H1 (cell line): ENCODE measurements at regions not wholly inside any gene's neighbourhood (a gene's known extent, or its start where the extent isn't known, plus 50 kb on each side); places are given as distances from the start of the nearest gene placed in this dataset.

Source experiments
- CTCF ChIA-PET: fragments of 300-600 bp; sonication (Branson Sonifier 250); formaldehyde crosslinking; loops from one replicate; lab custom pipeline; 2021; ENCODE audit not compliant: partially characterized antibody; lab: Charles Lee
- POLR2A ChIA-PET: fragments of 300-600 bp; sonication (Branson Sonifier 250); formaldehyde crosslinking; loops from one replicate; lab custom pipeline; 2021; ENCODE audit warnings: inconsistent platforms; ENCODE audit not compliant: partially characterized antibody; lab: Charles Lee
- DNase-seq, 2 experiments: peaks; one replicate each; pipeline versions ENCODE4 v3.0.0 to v3.0.0-alpha.2; 2010 to 2022; ENCODE audit warnings: low spot score in 2 of 2, low read depth in 1 of 2, mixed read lengths in 1 of 2
- FAIRE-seq: peaks from 2 replicates; lab custom pipeline; 2011; peaks lifted over from hg19 to GRCh38; lab: Jason Lieb, UNC
- H2AFZ ChIP-seq: 2 replicates; pipeline ENCODE4 v1.8.1; 2012; ENCODE audit warnings: low read length, inconsistent platforms
- H2AK5ac ChIP-seq: 2 replicates; pipeline ENCODE4 v1.6.1; 2013; ENCODE audit warnings: low read depth, low read length
- H2BK120ac ChIP-seq: replicated peaks from 2 replicates; pipeline ENCODE3; 2013; ENCODE audit warnings: low read depth, low read length, inconsistent platforms
- H2BK12ac ChIP-seq: 2 replicates; pipeline ENCODE4 v1.6.1; 2013; ENCODE audit warnings: low read depth, low read length
- H2BK15ac ChIP-seq: 2 replicates; pipeline ENCODE4 v1.6.1; 2013; ENCODE audit warnings: low read length
- H2BK20ac ChIP-seq: 2 replicates; pipeline ENCODE4 v1.6.1; 2013; ENCODE audit warnings: low read length
- H2BK5ac ChIP-seq: 2 replicates; pipeline ENCODE4 v1.6.1; 2013; ENCODE audit warnings: low read depth, low read length
- H3K14ac ChIP-seq: 2 replicates; pipeline ENCODE4 v1.6.1; 2013; ENCODE audit warnings: inconsistent platforms; ENCODE audit not compliant: insufficient read length
- H3K18ac ChIP-seq: 2 replicates; pipeline ENCODE4 v1.6.1; 2013; ENCODE audit warnings: low read length; ENCODE audit errors: extremely low read depth
- H3K23ac ChIP-seq: 2 replicates; pipeline ENCODE4 v1.6.1; 2013; ENCODE audit warnings: inconsistent platforms; ENCODE audit not compliant: insufficient read length
- H3K23me2 ChIP-seq: 2 replicates; pipeline ENCODE4 v1.6.1; 2013; ENCODE audit warnings: low read depth, low read length
- H3K27ac ChIP-seq: 2 replicates; pipeline ENCODE4 v1.6.1; 2011; ENCODE audit warnings: low read depth, low read length, inconsistent platforms
- H3K27me3 ChIP-seq, 4 experiments: replicated peaks in 1 of 4; 1 replicate in 1 of 4; 2 replicates in 3 of 4; pipeline versions ENCODE4 v1.6.1 to v1.8.1; 2011 to 2013; ENCODE audit warnings: low read length in 3 of 4, mild to moderate bottlenecking in 3 of 4, inconsistent platforms in 2 of 4, mixed read lengths in 2 of 4, moderate library complexity in 1 of 4; ENCODE audit not compliant: control insufficient read depth in 3 of 4, insufficient read depth in 3 of 4; ENCODE audit errors: extremely low read depth in 1 of 4
- H3K36me3 ChIP-seq, 4 experiments: 2 replicates each; pipeline versions ENCODE4 v1.6.1 to v1.8.1; 2011 to 2013; ENCODE audit warnings: mild to moderate bottlenecking in 4 of 4, low read length in 3 of 4, moderate library complexity in 2 of 4, control low read depth in 1 of 4, inconsistent platforms in 1 of 4; ENCODE audit not compliant: insufficient read depth in 4 of 4, control insufficient read depth in 2 of 4
- H3K4ac ChIP-seq: replicated peaks from 2 replicates; pipeline ENCODE3; 2013; ENCODE audit warnings: low read length, low read depth, mixed read lengths, inconsistent platforms; ENCODE audit not compliant: insufficient read length
- H3K4me1 ChIP-seq, 4 experiments: replicated peaks in 1 of 4; 1 replicate in 1 of 4; 2 replicates in 3 of 4; pipeline versions ENCODE4 v1.6.1 to v1.8.1; 2011 to 2013; ENCODE audit warnings: low read length in 3 of 4, inconsistent platforms in 2 of 4, mixed read lengths in 1 of 4; ENCODE audit not compliant: insufficient read depth in 4 of 4, control insufficient read depth in 3 of 4
- H3K4me2 ChIP-seq, 2 experiments: 2 replicates each; pipeline versions ENCODE4 v1.6.1 to v1.8.1; 2011 to 2013; ENCODE audit warnings: low read depth in 2 of 2, low read length in 2 of 2, control low read depth in 1 of 2, inconsistent platforms in 1 of 2, mild to moderate bottlenecking in 1 of 2; ENCODE audit not compliant: insufficient read depth in 1 of 2
- H3K4me3 ChIP-seq, 4 experiments: fragments of 200-600, 300-600 bp in 1 of 4; sonication (generic), shearing (Covaris generic), sonication (Bioruptor Twin) in 1 of 4; 2 replicates each; pipeline versions ENCODE4 v1.5.1 to v1.8.1; 2011 to 2016; ENCODE audit warnings: low read length in 4 of 4, low read depth in 3 of 4, control low read depth in 2 of 4, inconsistent platforms in 2 of 4, mild to moderate bottlenecking in 2 of 4, mixed read lengths in 1 of 4, moderate library complexity in 1 of 4; ENCODE audit not compliant: insufficient read depth in 2 of 4; ENCODE audit errors: extremely low read depth in 1 of 4
- H3K56ac ChIP-seq: replicated peaks from 2 replicates; pipeline ENCODE3; 2013; ENCODE audit warnings: low read depth, mild to moderate bottlenecking, mixed read lengths, low read length, inconsistent platforms; ENCODE audit not compliant: insufficient read length
- H3K79me1 ChIP-seq: 2 replicates; pipeline ENCODE4 v1.6.1; 2013; ENCODE audit warnings: low read depth, low read length, control low read depth
- H3K79me2 ChIP-seq, 2 experiments: 2 replicates each; pipeline versions ENCODE4 v1.6.1 to v1.8.1; 2012 to 2013; ENCODE audit warnings: low read length in 2 of 2, mild to moderate bottlenecking in 2 of 2, inconsistent platforms in 1 of 2; ENCODE audit not compliant: insufficient read depth in 2 of 2, control insufficient read depth in 1 of 2
- H3K9ac ChIP-seq, 4 experiments: replicated peaks in 1 of 4; 1 replicate in 1 of 4; 2 replicates in 3 of 4; pipeline versions ENCODE4 v1.6.1 to v1.8.1; 2011 to 2013; ENCODE audit warnings: low read depth in 3 of 4, low read length in 3 of 4, control low read depth in 2 of 4, mild to moderate bottlenecking in 2 of 4, moderate library complexity in 2 of 4, inconsistent platforms in 1 of 4; ENCODE audit errors: extremely low read depth in 1 of 4
- H3K9me3 ChIP-seq, 2 experiments: 2 replicates each; pipeline versions ENCODE4 v1.6.1 to v1.8.1; 2012 to 2013; ENCODE audit warnings: mild to moderate bottlenecking in 2 of 2, moderate library complexity in 2 of 2, control low read depth in 1 of 2, inconsistent platforms in 1 of 2, low read depth in 1 of 2, low read length in 1 of 2, mixed read lengths in 1 of 2; ENCODE audit not compliant: insufficient read depth in 2 of 2
- H4K20me1 ChIP-seq, 2 experiments: replicated peaks in 1 of 2; 2 replicates each; pipeline versions ENCODE3 to v1.8.1; 2011 to 2013; ENCODE audit warnings: inconsistent platforms in 2 of 2, low read length in 2 of 2, mild to moderate bottlenecking in 1 of 2; ENCODE audit not compliant: insufficient read depth in 2 of 2, control insufficient read depth in 1 of 2
- H4K5ac ChIP-seq: 2 replicates; pipeline ENCODE4 v1.6.1; 2013; ENCODE audit warnings: low read length, low read depth, mixed read lengths, inconsistent platforms; ENCODE audit not compliant: insufficient read length
- H4K8ac ChIP-seq: 2 replicates; pipeline ENCODE4 v1.8.0; 2013; ENCODE audit warnings: mild to moderate bottlenecking, moderate library complexity, low read length, inconsistent platforms; ENCODE audit not compliant: insufficient read depth; ENCODE audit errors: extremely low read depth
- H4K91ac ChIP-seq: replicated peaks from 2 replicates; pipeline ENCODE3; 2013; ENCODE audit warnings: low read length, mixed read lengths, inconsistent platforms; ENCODE audit not compliant: insufficient read length
- ASH2L ChIP-seq: fragments of 200-600, 300-600 bp; sonication (generic); IDR thresholded peaks from one replicate; pipeline ENCODE4 v1.7.1; 2017; ENCODE audit warnings: low read length
- BRCA1 ChIP-seq: IDR thresholded peaks from 2 replicates; pipeline ENCODE4 v1.6.1; 2012; ENCODE audit warnings: low read depth, low read length, improper control_type of control experiment
- CBX8 ChIP-seq: fragments of 300-800, 300-1000 bp; sonication (generic); IDR thresholded peaks from 2 replicates; pipeline ENCODE4 v1.7.1; 2016; ENCODE audit warnings: low read depth, low read length, borderline replicate concordance
- CHD1 ChIP-seq: IDR thresholded peaks from 2 replicates; pipeline ENCODE4 v1.6.1; 2012; ENCODE audit warnings: low read depth, low read length, improper control_type of control experiment
- HDAC6 ChIP-seq: IDR thresholded peaks from one replicate; pipeline ENCODE4 v1.7.1; 2012; ENCODE audit warnings: low read depth, mild to moderate bottlenecking, inconsistent platforms, low read length, moderate library complexity
- KDM1A ChIP-seq: fragments of 200-600, 300-600 bp; sonication (generic); IDR thresholded peaks from 2 replicates; pipeline ENCODE4 v1.7.1; 2016; ENCODE audit warnings: mild to moderate bottlenecking, low read length, borderline replicate concordance
- POLR2AphosphoS5 ChIP-seq: IDR thresholded peaks from 2 replicates; pipeline ENCODE4 v1.6.1; 2011; ENCODE audit warnings: low read depth, low read length
- RAD21 ChIP-seq, 2 experiments: IDR thresholded peaks in 1 of 2; conservative IDR thresholded peaks in 1 of 2; 2 replicates each; pipeline ENCODE4 v1.6.1; 2011; ENCODE audit warnings: low read depth in 2 of 2, low read length in 2 of 2, improper control_type of control experiment in 1 of 2, inconsistent platforms in 1 of 2, mild to moderate bottlenecking in 1 of 2, moderate library complexity in 1 of 2
- RBBP5 ChIP-seq: IDR thresholded peaks from 2 replicates; pipeline ENCODE4 v1.7.1; 2012; ENCODE audit warnings: low read depth, mild to moderate bottlenecking, inconsistent platforms, low read length, moderate library complexity, borderline replicate concordance
- SP2 ChIP-seq: IDR thresholded peaks from 2 replicates; pipeline ENCODE4 v1.6.1; 2012; ENCODE audit warnings: mild to moderate bottlenecking, low read length, inconsistent platforms
- SUZ12 ChIP-seq: fragments of 200-600 bp; sonication (generic); IDR thresholded peaks from 2 replicates; pipeline ENCODE4 v1.6.1; 2012; ENCODE audit warnings: mild to moderate bottlenecking, inconsistent platforms, low read length, moderate library complexity, mixed read lengths
- TAF7 ChIP-seq: optimal IDR thresholded peaks from 2 replicates; pipeline ENCODE3; 2011; ENCODE audit warnings: low read depth, mild to moderate bottlenecking, inconsistent platforms, low read length, moderate library complexity, borderline replicate concordance
- TCF12 ChIP-seq: IDR thresholded peaks from 2 replicates; pipeline ENCODE4 v1.6.1; 2011; ENCODE audit warnings: low read depth, mild to moderate bottlenecking, low read length
- YY1 ChIP-seq: IDR thresholded peaks from 2 replicates; pipeline ENCODE4 v1.6.1; 2011; ENCODE audit warnings: low read depth, mild to moderate bottlenecking, low read length
- ZNF274 ChIP-seq: IDR thresholded peaks from 2 replicates; pipeline ENCODE4 v1.7.0; 2012; ENCODE audit warnings: low read length, borderline replicate concordance; ENCODE audit errors: extremely low read depth
- TF ChIP-seq, protein P1 (sequence below): IDR thresholded peaks from 2 replicates; pipeline ENCODE4 v1.6.1; 2011; ENCODE audit warnings: low read length, improper control_type of control experiment

DNA sequence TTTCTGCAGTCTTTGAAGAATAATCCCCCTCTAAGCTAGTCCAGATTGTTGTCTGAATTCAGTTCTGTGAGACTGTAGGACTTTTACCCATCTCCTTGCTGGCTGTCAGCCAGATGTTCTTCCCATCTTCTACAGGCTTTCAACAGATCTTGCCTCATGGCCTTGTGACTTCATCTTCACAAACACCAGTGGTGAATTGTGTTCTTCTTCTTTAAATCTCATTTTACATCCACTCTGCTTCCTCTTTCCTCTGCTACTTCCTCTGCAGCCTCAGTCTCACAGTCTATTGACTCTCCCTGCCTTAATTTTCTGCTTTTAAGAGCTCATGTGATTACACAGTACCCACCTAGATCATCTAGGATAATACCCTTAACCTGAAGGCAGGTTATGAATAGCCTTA, 859.0 kb upstream of the SLITRK1 start:
- no peak overlapping the region for H4K91ac ChIP-seq
- H3K18ac ChIP-seq = no peak overlapping the region
- H3K79me1 ChIP-seq = no peaks in the 10 kb centered on the region
- no peak overlapping the region for H2BK20ac ChIP-seq
- H3K79me2 ChIP-seq = no peaks in the 10 kb centered on the region
- CTCF ChIA-PET = no interaction called here
- H3K9ac ChIP-seq = no peak overlapping the region
- no peaks in the 10 kb centered on the region for H3K4me1 ChIP-seq
- no peak overlapping the region for H3K4ac ChIP-seq
- H2AFZ ChIP-seq = 0 out of 2 replicates have a peak overlapping the region, but pooled peaks have one; percentile 29
- H2BK5ac ChIP-seq = no peak overlapping the region
- H3K4me2 ChIP-seq = no peak overlapping the region
- H4K5ac ChIP-seq = no peak overlapping the region
- no peak overlapping the region for H3K14ac ChIP-seq
- H2BK120ac ChIP-seq = no peak overlapping the region
- H4K20me1 ChIP-seq = no peaks in the 10 kb centered on the region
- no peaks in the 10 kb centered on the region for H3K23me2 ChIP-seq
- FAIRE-seq (no peak), DNase-seq (no peak)
- no peak overlapping the region for H2AK5ac ChIP-seq
- no peak overlapping the region for H3K27ac ChIP-seq
- H3K56ac ChIP-seq = no peak overlapping the region
- no peak overlapping the region for H2BK12ac ChIP-seq
- no peaks in the 10 kb centered on the region for H3K27me3 ChIP-seq
- H3K9me3 ChIP-seq = no peaks in the 10 kb centered on the region
- H3K36me3 ChIP-seq = no peaks in the 10 kb centered on the region
- H2BK15ac ChIP-seq = no peak overlapping the region
- H3K23ac ChIP-seq = no peak overlapping the region
- no peak overlapping the region for H3K4me3 ChIP-seq
- POLR2A ChIA-PET = no interaction called here
- no peak overlapping the region for H4K8ac ChIP-seq
- TF ChIP-seq POLR2AphosphoS5 = no peak
- TF ChIP-seq BRCA1 = no peak
- no peak for TF ChIP-seq KDM1A
- TF ChIP-seq ZNF274 = no peak
- no peak for TF ChIP-seq RAD21 (IDR thresholded peaks at IDR 0.05 in 1 of 2, conservative IDR thresholded peaks at IDR 0.05 in 1 of 2; ENCODE audit: low read depth in 2 of 2, low read length in 2 of 2)
- TF ChIP-seq ASH2L = no peak
- no peak for TF ChIP-seq CHD1
- TF ChIP-seq, protein P1, sequence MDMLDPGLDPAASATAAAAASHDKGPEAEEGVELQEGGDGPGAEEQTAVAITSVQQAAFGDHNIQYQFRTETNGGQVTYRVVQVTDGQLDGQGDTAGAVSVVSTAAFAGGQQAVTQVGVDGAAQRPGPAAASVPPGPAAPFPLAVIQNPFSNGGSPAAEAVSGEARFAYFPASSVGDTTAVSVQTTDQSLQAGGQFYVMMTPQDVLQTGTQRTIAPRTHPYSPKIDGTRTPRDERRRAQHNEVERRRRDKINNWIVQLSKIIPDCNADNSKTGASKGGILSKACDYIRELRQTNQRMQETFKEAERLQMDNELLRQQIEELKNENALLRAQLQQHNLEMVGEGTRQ = no peak
- no peak for TF ChIP-seq SUZ12
- TF ChIP-seq HDAC6 = no peak
- no peak for TF ChIP-seq YY1
- no peak for TF ChIP-seq TAF7
- TF ChIP-seq RBBP5 = no peak
- TF ChIP-seq TCF12 = no peak
- TF ChIP-seq SP2 = no peak
- no peak for TF ChIP-seq CBX8
